Activated CD4-positive, alpha-beta T cell treated with anti-CD3 and anti-CD28 coated beads, Interleukin-2, amount 50 U/mL, for 1 hour (primary cell): ENCODE measurements at regions not wholly inside any gene's neighbourhood (a gene's known extent, or its start where the extent isn't known, plus 50 kb on each side); places are given as distances from the start of the nearest gene placed in this dataset.
A peak's percentile ranks its signal among the peaks of the same experiment; 100 is the strongest.
"Not testable (repeated sequence)": the region's sequence is repeated elsewhere in the genome, so short reads cannot be mapped to it uniquely, and the experiment has no call there.

Source experiments
- DNase-seq: peaks from one replicate; pipeline ENCODE4 v3.0.0-alpha.2; 2020

DNA sequence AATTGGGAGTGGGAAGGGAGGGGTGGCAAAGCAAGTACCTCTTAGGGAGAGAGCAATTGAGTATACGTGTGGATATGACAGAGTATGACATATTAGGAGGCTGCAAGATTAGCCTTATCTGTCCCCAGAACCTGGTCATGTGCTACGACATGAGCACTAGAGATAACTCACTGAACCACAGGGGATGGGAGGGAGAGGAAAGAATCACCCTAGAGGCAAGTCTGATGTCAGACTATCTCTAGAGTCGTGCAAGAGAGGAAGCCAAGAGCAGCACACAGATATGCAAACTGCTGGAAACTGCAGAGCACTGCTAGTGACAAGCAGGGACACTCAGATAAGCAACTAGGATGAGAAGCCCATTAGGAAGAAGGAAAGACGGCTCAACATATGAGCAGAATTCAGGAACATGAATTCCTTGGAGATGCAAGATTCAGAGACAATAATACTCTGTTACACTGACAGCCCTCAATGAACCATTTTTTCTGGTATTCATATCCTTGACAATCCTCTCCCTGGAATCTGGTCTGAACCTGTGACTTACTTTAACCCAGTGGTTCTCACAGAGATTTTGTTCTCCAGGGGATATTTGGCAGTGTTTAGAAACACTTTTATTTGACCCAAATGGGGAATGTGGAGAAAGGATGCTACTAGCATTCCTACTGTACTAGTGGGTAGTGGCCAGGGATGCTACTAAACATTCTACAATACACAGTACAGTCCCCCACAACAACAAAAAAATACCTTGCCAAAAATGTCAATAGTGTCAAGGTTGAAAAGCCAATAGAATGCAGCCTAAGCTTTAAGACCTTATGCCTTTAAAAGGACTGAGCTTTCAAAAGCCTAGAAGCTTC lies 84.0 kb upstream of the BMP2K start:
- no peak for DNase-seq

GRCh38 chr4:78692822-78693170 lies 83.4 kb upstream of the BMP2K start:
- no peak for DNase-seq

DNA sequence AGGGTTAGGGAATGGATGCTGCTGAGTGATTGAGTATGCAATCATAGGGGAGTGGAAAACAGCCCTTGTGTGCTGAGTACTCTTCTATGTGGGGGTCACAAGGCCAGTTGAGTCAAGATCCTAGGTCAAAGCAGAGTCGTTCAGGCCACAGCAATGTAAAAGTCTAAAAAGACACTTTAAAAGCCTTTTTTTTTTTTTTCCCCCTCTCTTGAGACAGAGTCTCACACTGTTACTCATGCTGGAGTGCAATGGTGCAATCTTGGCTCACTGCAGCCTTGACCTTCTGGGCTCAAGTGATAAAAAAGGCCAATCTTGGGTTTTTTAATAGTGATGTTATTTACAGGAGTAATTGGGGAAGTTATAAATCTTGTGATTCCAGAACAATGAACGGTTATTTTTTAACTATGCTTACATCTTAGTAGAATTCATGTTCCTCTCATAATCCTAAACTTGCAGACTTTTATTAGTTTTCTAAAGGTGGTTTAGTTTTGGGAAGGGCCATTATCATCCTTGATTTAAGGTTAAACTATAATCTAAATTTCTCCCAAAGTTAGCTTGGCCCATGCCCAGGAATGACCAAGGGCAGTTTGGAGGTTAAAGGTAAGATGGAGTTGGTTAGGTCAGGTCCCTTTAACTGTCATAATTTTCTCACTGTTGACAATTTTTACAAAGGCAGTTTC lies 82.2 kb upstream of the BMP2K start:
- DNase-seq, result no peak

GRCh38 chr4:78694457-78694787 lies 81.7 kb upstream of the BMP2K start:
- DNase-seq, result no peak

GRCh38 chr4:78695910-78696309 lies 80.2 kb upstream of the BMP2K start:
- no peak for DNase-seq

DNA sequence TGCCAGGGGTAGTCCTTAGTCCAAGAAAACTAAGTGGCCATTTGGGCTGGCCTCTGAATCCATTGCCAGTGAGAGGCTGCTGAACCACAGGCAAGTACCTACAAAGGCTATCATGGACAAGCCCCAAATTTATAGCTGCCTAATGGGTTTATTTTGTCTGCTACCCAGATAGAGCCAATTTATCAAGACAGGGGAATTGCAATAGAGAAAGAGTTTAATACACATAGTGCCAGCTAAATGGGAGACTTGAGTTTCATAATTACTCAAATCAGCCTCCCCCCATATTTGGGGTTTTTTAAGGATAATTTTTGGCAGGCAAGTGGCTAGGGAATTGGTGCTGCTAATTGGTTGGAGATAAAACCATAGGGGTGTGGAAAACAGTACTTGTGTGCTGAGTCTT lies 73.1 kb upstream of the BMP2K start:
- DNase-seq, result no peak

- no peak for DNase-seq
These were observed 71.8 kb upstream of the BMP2K start for GRCh38 chr4:78704317-78704716.

GRCh38 chr4:78704981-78705683 lies 71.0 kb upstream of the BMP2K start:
- no peak for DNase-seq

GRCh38 chr4:78706302-78706701 lies 69.8 kb upstream of the BMP2K start:
- DNase-seq, result no peak

- no peak for DNase-seq
These were observed 68.9 kb upstream of the BMP2K start for GRCh38 chr4:78707268-78707667.

DNA sequence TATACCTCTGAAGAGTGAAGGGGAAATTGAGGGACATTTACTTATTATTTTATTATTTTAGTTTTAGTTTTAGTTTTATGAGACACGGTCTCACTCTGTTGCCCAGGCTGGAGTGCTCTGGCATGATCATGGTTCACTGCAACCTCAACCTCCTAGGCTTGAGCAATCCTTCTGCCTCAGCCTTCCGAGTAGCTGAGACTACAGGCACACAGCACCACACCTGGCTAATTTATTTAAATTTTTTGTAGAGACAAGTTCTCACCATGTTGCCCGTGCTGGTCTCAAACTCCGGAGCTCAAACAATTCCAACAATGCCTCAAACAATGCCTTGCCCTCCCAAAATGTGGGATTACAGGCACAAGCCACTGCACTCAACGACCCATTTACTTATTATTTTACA lies 68.4 kb upstream of the BMP2K start:
- DNase-seq, result no peak

GRCh38 chr4:78710536-78710935 lies 65.6 kb upstream of the BMP2K start:
- DNase-seq, result no peak

DNA sequence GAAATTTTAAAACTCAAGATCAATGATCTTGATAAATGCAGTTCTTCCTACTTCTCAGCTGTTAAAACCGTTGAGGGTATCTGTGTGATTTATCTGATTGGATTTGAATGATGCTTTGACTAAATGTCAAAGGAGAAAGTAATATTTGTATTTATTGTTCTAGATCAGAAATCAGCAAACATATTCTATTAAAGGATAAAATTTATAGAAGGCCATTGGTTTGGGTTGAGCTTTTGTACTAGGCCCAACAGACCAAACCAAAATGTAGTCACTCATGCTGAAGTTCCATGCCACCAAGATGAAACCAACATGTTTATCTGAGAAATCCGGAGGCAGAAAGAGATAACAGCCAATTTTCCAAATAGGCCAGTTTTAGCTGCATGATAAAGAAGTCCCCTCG lies 64.5 kb upstream of the BMP2K start:
- DNase-seq, result no peak

DNA sequence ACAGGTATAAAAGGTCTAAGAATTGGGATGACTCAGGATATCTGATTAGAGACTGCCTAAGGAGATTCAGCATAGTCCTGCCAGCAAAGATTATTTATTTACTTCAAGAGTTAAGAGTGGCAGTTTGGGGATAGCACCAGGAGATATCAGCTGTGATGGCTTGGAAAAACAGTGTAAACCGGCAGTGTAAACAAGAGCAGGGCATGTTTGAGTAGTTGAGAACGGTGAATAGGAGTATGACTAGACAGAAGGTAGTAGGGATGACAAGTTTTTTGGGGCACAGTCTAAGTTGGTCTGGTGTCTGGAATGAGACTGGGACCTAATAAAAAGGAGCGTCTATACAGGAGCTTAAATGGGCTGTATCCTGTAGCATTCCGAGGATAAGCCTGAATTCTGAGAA lies 61.6 kb upstream of the BMP2K start:
- DNase-seq, result not testable (repeated sequence)

DNA sequence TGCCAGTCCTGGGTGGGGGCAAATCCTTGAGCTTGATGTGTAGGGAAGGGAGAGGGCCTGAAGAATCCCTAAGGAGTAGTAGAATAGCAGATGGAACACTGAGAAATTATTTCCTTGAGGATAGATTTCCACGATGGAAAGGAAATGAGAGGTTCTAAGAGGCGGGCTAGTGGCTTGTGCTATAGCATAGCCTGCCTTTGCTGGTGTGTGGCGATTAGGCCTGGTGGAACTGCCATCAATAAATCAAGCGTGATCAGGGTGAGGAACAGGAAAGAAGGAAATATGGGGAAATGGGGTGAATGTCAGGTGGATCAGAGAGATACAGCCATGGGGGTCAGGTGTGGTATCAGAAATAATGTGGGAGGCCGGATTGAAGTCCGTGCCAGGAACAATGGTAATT lies 60.8 kb upstream of the BMP2K start:
- DNase-seq, result not testable (repeated sequence)

DNA sequence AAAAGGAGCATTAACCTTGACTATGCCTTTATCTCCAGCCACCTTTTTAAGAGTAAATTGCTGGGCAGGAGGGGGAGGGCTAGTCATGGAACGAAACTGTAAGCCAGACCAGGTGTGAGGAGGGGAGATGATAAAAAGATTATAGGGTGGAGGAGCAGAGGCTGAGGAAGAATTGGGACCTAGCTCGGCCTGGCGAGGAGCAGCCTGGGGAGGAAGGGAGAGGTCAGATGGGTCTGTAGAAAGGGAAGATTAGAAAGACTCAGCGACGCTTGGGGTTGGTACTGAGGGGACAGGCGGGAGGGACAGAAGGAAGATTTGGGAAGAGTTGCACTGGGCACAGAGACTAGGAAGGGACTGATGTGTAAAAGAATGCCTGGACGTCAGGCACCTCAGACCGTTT lies 58.4 kb upstream of the BMP2K start:
- DNase-seq, result not testable (repeated sequence)

GRCh38 chr4:78720204-78720603 lies 55.9 kb upstream of the BMP2K start:
- no peak for DNase-seq

DNA sequence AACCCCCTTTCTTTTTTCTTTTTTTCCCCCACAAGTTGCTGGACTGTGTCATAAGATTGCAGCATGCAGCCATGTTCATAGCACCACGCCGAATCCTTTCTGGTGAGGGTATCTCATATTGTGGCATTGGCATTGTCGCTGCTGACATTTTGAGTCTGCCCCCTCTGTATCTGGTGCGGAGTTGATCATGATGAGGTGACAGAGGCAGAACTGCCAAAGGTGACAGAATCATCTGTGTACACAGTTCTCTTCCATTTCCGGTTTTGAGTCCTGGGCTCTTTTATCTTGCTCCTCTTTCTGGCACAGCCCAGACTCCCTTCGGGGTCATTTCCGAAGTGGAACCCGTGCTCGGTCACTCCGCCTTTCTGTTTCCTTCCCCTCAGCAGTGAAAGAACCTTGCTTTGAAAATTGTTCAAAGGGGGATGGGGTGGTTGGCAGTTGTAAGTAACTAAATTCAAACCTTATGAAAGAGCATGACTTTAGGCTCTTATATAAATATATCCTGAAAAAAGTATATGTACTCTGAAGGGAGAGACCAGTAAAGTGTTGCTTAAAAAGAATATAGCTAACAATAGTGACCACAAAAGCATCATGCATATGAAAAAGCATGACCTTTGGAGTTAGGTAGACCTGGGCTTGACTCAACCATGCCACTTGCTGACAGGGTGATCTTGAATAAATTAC lies 55.0 kb upstream of the BMP2K start:
- peak; percentile 2 for DNase-seq

GRCh38 chr4:78721747-78722146 lies 54.4 kb upstream of the BMP2K start:
- DNase-seq, result no peak

GRCh38 chr4:78722320-78722719 lies 53.8 kb upstream of the BMP2K start:
- no peak for DNase-seq

DNA sequence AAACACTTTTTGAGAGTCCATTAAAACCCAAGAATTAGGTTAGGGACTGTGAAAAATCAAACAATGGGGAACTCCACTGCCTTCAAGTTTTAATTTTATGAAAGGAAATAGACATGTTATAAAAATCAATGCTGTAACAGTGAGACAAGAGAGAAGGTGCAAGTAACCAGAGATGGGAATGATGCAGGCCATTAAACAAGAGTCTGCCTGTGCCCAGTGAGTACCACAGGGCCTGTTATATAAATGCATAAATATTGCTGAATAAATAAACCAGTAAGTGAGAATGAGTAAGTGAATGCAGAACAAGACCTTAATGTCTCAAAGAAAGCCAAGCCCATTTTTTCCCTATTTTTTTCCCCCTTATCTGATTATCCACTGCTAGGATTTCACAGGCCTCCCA lies 53.3 kb upstream of the BMP2K start:
- no peak for DNase-seq
